Superior temporal gyrus (tissue), 1 donor: ENCODE measurements at regions not wholly inside any gene's neighbourhood (a gene's known extent, or its start where the extent isn't known, plus 50 kb on each side); places are given as distances from the start of the nearest gene placed in this dataset.

Source experiments
- DNase-seq: peaks from one replicate; pipeline ENCODE4 v3.0.0-alpha.2; 2016; ENCODE audit errors: extremely low spot score

DNA sequence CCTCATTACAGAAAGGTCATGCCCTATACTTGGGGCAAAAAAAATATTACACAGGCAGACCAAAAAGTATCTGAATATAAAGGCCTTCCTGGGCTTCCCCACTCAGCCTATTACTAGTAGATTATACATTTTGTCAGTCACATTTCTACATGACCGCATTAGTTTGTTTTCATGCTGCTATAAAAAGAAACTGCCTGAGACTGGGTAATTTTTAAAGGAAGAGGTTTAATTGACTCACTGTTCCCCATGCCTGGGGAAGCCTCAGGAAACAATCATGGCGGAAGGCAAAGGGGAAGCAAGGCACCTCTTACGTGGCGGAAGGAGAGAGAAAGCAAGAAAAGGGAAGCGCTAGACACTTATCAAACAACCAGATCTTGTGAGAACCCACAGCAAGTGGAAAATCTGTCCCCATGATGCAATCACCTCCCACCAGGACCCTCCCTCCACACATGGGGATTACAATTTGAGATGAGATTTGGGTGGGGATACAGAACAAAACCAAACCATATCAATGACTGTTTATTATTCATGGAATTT is 1312.0 kb downstream of the PCDH7 start:
- DNase-seq: no peak

DNA sequence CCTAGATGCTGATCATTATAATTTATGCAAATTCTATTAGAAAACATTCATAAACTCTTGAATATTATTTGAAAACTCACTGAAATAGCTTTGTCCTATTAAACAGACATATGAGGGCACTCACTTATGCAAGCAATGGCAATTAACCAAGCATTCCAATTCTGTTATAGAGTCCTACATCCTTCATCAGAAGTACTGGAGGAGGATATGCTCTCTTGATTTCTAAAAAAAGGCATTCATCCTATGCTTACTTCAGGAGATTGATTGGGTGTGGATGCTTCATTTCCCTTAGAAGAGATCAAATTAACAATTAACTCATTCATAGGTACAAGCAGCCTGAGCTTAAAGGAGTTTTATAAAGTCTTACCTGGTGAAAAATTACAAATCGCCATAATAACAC is 1317.2 kb downstream of the PCDH7 start:
- DNase-seq: no peak

DNA sequence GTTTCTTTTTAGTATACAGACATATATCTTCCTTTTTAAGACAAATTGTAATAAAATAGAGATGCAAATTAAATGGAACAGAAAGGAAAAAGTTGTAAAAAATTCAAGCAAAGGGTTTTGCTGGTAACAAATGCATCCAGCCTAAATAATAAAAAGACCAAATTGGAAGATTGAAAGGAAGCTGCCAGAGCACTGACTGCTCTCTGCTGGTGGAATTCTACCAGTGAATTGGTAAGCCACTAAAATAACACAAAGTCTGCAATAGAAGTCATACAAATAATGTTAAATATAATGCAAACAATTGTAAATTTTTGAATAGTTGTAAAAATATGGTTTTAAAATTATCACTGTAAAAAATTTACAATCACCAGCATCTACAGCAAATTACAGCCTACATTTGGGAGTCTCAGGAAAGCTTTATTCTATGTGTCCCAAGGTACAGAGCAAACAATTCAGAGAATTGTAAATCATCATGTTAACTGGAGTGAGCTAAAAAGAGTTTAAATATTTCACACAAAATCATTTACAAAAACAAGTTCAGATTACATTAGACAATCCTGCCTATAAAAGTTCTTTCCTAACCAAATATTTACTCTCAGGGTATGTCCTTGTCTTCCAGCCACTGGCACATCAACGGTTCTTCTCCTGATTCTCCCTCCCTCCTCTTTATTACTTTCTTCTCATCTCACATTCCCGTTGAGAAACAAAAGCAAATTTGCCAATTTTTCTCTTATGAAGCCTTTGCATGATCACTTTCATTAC is 1322.5 kb downstream of the PCDH7 start:
- no peak for DNase-seq

DNA sequence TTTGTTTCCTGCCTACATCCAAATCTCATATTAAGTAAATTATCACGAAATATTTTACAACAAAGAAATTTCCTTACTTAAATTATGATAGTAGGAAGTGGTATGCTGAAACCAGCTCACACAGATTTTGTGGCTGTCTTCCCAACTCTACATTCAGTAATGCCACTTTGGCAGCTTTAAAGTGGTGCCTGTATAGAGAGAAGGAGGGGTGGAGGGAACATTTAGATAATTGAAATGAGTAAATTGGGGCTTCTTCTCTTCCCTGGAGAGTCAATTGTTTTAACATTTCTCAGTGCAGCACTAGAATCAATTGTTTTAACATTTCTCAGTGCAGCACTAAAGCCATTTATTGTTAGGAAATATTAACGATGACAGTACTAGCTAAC is 1323.1 kb downstream of the PCDH7 start:
- DNase-seq: no peak

DNA sequence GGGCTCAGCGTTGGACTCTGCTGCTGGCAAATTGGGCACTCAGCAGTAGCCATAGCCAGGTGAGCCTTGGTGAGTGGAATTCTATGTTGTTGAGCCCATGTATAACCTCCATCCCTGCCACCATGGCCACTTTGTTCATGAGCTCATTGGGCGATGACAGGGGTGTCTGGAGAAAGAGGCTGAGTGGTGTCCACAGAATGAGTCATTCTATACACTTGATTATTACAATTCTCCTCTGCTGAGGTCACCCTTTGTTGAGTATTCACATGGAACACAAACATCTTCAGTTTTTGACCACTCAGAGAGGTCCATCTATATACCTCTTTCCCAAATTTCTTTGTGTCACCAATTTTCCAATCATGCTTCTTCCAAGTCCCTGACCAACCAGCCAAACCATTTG is 1341.7 kb downstream of the PCDH7 start:
- DNase-seq: no peak

DNA sequence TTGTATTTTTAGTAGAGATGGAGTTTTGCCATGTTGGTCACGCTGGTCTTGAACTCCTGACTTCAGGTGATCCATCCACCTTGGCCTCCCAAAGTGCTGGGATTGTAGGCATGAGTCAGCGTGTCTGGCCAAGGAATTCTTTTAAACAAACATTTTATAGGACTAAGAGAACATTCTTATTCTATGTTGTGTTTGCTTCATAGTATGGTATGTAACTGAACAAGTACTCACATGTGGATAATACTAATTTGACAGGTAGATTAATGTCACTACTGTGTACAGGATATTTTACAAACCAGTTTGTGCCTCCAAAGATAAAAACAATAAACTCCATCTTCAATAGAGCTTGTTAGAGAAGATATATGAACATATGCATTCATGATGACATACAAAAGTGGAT is 1353.4 kb downstream of the PCDH7 start:
- DNase-seq: no peak

DNA sequence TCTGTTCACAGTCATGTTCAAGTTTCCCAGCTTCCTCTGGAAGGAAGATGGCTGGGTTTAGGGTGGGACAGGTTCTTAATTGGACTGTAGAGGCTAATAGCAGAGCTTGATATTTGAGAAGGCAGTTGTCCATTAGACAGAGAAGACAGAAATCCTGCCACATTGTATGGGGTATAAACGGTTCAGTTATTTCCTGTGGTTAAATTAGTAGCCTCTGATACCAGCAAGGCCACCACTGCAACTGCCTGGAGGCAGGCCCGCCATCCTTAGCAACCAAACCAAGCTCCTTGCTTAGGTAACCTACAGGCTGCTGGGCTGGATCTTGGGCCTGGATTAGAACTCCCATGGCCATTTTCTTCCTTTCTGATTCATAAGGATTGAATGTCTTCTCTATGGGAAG is 1367.0 kb downstream of the PCDH7 start:
- DNase-seq: no peak

DNA sequence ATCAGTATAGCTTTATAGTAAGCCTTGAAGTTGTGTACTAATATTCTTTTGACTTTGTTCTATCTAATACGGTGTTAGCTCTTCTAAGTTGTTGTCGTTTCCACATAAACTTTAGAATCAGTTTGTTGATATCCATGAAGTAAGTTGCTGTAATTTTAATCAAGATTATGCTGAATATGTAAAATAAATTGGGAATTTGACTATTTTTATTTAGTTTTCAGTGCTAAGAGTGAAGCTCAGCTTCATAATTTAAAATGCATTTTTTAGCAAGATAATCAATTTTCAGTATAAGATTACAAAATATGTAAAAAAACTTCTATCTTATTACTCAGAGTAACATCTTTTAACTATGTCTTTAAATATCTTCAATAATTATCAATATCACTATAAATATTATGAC is 1374.8 kb downstream of the PCDH7 start:
- DNase-seq: no peak

DNA sequence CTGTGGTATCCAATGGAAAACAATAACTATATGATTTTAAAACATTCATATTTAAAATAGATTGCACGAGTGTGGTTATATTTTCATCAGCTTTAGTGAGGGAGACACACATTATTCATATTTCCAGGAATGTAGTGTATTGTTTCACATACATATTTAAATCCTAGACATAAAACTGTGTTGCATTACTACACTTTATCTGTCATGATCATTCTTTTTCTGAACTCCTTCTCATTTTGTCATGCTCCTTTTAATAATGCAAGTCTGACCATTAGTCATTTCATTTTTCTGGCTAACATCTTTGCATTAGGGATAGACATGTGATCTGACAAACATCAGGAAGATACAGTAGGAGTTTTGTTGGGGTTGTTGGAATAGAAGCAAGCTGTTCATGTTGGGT is 1382.7 kb downstream of the PCDH7 start:
- no peak for DNase-seq

DNA sequence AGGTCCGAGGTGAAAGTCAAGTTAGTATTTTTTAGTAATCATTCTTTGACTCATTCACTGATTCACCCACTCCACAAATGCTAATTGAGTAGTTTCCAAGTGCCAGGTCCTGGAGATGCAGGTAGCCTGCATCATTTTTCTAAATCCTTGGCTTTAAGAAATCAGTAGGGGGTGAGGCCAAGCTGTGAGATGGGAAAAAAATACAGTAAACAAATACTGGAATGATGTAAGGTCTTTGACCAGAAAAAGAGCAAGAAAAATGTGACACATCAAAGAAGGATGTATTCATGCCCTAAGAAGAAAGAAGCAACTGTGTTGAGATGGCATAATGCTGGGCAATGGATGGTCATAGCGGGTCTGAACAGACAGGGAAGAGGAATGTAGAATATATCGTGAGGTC is 1386.6 kb downstream of the PCDH7 start:
- no peak for DNase-seq

DNA sequence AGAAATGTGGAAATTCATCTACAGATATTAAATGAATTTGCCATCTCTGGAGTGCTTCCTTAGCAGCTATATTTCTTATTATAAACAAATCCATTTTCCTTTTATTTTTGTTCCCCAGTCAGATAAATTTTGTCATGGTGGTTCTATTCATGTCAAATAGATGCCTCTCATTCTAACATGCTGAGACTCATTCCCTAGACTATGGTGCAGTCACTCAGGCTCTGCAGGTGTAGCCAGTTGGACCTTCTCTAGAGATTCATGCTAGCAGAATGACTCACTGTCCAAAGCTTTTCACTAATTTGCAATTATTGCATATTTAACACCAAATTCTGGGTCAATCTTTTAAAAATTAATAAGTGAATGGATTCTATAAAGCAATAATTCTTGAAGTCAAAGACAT is 1392.7 kb downstream of the PCDH7 start:
- no peak for DNase-seq

DNA sequence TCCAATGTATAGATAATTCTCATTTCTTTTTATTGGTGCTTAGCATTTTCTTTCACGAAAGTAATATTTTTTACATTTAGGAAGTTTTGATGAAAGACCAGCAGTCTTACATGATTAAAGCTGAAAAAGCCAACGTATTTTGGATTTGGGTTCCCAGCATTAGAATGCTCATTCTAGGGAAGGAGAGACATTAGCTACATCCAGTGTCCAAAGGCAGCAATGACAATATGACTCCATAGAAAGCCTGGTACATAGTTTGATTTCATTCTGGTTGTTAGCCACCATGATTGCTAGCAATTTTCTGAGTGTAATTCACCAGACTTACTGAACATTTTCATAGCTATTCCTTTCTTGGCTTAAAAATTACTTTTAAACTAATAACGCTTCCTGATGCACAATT is 1397.5 kb downstream of the PCDH7 start:
- no peak for DNase-seq

DNA sequence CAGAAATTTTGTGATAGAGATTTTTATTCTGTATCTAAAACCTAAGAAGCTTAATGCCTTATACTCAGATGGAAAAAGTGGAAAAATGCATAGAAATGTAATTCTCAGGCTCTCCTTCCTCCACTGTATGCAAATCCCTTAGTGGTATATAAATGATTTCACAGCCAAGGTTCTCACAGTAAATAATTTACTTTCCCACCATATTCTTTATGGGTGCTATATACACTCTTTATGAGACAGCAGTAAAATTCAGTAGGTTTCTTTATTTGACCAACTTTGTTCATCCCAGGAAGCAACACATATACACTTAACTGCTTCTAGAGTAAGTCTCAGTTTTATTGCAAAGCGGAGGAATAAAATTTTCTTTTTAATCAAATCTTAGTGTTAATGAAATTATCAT is 1399.7 kb downstream of the PCDH7 start:
- no peak for DNase-seq

DNA sequence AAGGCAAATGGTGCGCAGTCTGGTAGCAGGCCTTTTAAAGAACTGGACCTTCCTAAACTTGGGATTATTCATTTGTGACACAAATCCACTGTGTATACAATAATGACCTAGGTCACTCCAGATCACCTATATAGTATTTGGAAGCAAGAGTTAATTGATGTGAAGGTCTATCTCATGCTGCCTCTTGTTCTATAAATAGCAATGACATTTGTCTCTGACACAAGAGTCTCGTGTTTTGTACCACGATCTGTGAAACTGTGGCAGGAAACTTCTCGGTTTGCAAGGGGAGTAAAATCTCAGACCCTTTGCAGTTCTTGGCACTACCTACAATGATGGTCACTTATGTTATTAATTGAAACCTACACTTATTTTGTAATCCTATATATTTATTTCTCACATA is 1408.4 kb downstream of the PCDH7 start:
- DNase-seq: no peak

DNA sequence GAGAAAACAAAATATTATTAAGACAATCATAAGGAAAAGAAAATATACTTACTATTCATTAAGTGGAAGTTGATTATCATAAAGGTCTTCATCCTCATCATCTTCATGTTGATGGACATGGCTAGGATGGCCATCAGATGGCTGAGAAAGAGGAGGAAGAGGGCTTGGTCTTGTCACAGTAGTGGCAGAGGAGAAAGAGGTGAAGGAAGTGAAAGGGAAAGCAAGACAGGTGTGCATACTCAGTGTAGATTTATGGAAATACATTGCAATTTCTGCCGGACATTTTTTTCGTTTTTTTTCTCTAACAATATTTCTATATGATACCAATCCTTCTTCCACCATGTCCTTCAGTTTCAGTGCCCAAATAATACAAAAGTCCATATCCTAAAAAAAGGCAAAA is 1409.8 kb downstream of the PCDH7 start:
- no peak for DNase-seq

DNA sequence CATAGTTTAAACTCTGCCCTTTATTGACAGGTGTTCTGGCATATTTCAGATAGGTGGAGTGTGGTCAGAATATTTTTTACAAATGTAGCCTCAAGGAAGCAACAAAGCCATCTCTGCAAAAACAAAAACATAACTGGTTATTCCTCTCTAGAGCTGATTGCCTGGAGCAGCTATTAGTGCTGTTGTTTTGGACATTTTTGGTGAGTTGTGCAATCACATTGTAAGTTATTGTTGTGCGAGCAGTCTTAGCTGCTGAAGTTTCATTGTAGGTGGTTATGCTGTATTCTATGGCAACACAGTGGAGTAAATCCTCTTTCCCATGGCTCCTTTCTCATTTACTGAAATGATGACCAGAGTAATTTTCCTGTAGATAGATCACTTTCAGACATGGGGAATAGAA is 1413.0 kb downstream of the PCDH7 start:
- no peak for DNase-seq

DNA sequence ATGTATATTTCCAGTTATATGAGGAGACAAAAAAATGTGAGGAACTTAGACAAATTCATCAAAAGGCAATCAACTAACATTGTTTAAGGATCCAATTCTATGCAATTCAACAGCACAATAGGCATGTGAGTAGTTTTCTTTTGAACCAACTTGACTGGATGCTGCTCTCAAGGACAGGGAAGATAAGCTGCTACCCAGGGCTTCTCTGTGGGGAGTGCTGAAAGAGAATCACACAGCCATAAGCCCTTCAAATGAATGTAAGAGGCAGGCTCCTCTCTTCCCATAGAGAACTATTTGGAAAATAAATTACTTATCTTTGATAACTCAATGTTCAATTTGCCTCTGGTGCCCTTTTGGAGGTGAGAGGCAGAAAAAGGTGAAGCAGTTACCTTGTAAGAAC is 1413.6 kb downstream of the PCDH7 start:
- DNase-seq: no peak

DNA sequence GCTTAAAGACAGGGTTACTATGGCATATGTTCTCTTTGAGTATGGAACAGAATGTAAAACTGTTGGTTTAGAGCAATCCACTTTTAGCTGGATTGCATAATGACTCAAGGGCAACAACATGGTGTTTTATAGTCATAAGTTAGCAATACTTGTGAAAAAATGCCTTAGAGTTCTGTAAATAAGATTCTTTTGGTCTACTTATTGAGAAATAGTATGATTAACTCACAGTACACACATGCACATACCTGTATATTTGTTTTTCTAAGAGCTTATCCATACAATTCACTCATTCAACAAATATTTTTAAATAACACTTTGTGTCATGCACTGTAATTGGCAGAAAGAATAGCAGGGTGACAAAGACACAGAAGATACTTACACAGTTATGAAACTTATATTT is 1415.5 kb downstream of the PCDH7 start:
- no peak for DNase-seq

DNA sequence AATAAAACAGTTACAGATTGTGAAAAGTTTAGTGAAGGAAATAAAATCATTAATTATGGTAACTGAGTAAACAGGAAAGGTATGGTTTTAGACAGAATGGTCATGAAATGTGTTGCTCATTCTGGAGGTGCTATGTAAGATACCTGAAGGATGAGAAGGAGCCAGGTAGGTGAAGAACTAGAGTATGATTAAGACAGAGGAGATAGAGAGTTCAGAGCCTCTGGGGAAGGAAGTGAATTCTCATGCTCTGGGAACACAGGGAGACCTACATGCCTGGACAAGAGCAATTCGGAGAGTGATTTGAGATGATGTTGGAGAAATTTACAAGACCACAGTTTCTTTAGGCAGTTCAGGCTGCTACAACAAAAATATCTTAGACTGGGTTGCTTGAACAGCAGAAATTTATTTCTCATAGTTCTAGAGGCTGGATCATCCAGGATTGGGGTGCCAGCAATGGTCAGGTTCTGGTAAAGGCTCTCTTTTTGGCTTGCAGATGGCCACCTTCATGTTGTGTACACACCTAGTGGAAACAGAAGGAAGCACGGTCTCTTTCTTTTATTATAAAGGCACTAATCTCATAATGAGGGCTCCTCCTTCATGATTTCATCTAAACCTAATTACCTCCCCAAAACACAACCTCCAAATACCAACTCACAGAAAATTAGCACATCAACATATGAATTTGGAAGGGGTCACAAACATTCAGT is 1416.1 kb downstream of the PCDH7 start:
- DNase-seq: no peak

DNA sequence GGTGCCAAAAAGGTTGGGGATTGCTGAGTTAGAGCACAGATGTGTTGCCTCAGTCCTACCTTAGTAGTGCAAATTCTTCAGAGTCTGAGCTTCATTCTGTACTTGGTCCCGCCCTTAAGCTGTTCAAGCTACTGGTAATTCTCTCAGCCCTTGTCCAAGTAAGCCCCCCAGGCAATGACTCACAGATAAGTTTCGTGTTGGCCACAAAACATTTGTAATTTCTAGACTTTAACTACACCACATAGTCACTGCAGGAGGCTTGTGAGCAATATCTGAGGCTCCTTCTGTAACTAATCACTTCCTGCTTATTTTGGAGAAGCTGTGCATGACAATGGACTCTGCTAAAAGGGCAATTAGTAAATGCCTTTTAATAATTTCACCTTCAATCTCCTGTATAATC is 1420.5 kb downstream of the PCDH7 start:
- no peak for DNase-seq

DNA sequence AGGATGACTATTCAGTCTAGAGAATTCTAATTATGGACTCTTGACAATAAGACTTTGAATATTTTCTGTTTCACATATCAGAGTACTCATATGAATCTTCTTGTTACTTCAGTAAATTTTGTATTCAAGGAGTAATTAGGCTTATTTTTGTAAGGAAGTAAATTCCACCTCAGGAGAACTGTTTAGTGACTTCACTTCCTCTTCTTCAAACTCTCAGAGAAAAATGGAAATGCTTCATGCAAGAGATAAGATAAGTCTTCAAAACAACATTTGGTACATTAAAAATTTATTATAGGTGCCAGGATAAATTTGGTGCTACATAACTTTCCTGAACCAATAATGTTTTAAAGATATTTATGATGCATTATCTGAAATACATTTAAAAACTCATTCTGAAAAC is 1421.9 kb downstream of the PCDH7 start:
- no peak for DNase-seq

DNA sequence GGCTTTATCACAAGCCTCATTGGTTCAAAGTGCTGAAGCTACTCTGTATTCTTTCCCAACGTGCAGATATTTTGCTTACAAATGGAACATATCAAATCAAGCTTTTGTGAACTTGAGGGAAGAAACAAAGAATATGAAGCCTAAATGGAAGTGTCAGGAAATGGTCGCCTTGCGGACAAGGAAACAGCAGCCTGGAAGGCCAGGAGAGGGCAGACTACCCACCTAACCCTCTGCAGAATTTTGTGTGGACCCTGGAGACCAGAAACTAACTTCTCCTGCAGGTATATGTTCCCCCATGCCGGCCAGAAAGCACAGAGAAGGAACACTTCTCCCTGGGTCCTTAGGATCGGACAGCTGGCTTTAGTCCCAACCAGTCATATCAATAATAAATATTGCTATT is 1425.8 kb downstream of the PCDH7 start:
- no peak for DNase-seq

DNA sequence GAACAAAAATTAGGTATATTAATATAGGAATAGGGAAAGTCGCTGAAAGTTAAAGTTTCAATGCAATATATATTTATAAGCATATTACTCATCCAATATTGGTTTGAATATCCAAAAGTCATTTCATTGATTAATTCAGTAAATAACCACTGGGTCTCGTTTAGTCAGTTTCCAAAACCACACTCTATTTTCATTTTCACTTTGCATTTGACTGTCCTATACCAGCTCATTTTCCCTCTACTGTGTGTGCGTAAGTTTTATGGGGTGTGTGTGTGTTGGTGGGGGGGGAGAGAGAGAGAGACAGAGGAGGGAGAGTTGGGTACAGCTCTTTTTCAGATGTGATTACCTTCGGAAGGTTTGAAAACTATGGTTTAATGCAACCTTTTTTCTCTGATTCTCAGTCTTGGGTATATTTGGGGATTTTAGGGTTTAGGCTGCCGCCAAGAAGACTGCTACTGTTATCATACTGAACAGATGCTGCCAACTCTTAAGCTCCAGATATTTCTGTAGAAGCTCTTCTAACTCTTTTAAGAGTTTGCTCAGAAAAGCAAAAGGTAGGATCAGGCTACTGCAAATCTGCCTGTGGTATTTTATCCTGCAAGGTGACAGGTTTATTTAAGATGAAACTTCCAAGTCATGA is 1427.4 kb downstream of the PCDH7 start:
- no peak for DNase-seq
